ENCODE measurements at regions not wholly inside any gene's neighbourhood (a gene's known extent, or its start where the extent isn't known, plus 50 kb on each side); places are given as distances from the start of the nearest gene placed in this dataset.

DNA sequence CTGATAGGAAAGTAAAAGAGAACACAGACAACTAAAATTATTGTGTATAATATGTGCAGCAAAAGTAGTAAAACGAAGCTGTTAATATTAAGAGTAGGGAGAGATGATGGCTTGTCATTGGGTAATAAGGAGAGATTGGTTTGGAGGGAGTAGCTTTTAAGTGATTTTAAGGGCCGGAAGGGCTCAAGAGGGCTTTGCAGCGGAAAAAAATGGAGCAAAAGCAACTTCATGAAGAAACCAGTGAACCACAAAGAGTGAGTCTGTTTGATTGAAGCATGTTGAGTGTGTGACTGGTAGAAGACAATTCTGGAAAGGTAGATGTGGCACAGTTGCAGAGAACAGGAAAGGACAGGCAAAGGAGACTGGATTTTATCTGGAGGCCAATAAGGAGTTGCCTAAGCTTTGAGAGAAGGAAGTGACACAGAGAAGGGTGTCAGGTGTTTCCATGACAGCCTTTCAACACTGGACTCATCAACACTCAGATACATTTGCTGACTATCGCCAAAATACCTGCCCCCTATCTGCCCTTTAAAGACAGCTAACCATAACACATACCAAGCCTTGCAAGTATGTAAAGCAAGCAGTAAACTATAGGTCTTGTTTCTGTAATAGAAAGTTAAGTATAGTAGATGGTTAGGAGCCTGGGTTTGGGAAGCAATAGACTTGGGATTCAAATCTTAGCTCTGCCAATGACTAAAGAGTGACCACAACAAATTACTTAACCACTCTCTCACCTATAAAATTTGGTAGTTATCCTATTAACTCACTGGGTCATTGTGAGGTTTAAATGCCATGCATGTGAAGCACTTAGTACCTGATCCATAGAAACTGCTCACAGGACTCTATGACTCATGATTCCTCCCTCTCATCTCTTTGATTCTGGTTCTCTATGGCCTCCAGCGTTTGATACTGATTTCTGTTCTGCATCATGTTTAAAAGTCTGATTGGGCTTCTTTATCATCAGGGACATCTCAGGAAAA, 117.3 kb upstream of the LMNTD1 start:
- no peak overlapping the region for H2AFZ ChIP-seq (ENCODE audit: low read depth, low read length)
- H3F3A ChIP-seq (ENCODE audit: insufficient read depth, low read length, poor library complexity, severe bottlenecking) = no peaks in the 10 kb centered on the region
- H3K9ac ChIP-seq (ENCODE audit: low read length) = no peak overlapping the region
- H3K4me2 ChIP-seq (ENCODE audit: low read length) = no peak overlapping the region
- H3K79me2 ChIP-seq (replicated peaks; ENCODE audit: insufficient read depth, low read length) = no peaks in the 10 kb centered on the region
- no peak overlapping the region for H3K27ac ChIP-seq (ENCODE audit: low read length)
- TF ChIP-seq EP300 (conservative IDR thresholded peaks at IDR 0.05; ENCODE audit: poor library complexity, severe bottlenecking) (no peak), POLR2AphosphoS5 (IDR thresholded peaks at IDR 0.05) (no peak), TAF1 (IDR thresholded peaks at IDR 0.05; ENCODE audit: low read depth) (no peak), RAD21 (conservative IDR thresholded peaks at IDR 0.05) (no peak), MXI1 (conservative IDR thresholded peaks at IDR 0.05; ENCODE audit: poor library complexity, severe bottlenecking) (no peak), EZH2 (IDR thresholded peaks at IDR 0.05; ENCODE audit: borderline replicate concordance, insufficient read depth, low read length, poor library complexity, severe bottlenecking) (no peak), SMC3 (conservative IDR thresholded peaks at IDR 0.05; ENCODE audit: poor library complexity) (no peak)
- TF ChIP-seq, protein P1, sequence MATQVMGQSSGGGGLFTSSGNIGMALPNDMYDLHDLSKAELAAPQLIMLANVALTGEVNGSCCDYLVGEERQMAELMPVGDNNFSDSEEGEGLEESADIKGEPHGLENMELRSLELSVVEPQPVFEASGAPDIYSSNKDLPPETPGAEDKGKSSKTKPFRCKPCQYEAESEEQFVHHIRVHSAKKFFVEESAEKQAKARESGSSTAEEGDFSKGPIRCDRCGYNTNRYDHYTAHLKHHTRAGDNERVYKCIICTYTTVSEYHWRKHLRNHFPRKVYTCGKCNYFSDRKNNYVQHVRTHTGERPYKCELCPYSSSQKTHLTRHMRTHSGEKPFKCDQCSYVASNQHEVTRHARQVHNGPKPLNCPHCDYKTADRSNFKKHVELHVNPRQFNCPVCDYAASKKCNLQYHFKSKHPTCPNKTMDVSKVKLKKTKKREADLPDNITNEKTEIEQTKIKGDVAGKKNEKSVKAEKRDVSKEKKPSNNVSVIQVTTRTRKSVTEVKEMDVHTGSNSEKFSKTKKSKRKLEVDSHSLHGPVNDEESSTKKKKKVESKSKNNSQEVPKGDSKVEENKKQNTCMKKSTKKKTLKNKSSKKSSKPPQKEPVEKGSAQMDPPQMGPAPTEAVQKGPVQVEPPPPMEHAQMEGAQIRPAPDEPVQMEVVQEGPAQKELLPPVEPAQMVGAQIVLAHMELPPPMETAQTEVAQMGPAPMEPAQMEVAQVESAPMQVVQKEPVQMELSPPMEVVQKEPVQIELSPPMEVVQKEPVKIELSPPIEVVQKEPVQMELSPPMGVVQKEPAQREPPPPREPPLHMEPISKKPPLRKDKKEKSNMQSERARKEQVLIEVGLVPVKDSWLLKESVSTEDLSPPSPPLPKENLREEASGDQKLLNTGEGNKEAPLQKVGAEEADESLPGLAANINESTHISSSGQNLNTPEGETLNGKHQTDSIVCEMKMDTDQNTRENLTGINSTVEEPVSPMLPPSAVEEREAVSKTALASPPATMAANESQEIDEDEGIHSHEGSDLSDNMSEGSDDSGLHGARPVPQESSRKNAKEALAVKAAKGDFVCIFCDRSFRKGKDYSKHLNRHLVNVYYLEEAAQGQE (IDR thresholded peaks at IDR 0.05; ENCODE audit: borderline replicate concordance) = no peak
- TF ChIP-seq, protein P2, sequence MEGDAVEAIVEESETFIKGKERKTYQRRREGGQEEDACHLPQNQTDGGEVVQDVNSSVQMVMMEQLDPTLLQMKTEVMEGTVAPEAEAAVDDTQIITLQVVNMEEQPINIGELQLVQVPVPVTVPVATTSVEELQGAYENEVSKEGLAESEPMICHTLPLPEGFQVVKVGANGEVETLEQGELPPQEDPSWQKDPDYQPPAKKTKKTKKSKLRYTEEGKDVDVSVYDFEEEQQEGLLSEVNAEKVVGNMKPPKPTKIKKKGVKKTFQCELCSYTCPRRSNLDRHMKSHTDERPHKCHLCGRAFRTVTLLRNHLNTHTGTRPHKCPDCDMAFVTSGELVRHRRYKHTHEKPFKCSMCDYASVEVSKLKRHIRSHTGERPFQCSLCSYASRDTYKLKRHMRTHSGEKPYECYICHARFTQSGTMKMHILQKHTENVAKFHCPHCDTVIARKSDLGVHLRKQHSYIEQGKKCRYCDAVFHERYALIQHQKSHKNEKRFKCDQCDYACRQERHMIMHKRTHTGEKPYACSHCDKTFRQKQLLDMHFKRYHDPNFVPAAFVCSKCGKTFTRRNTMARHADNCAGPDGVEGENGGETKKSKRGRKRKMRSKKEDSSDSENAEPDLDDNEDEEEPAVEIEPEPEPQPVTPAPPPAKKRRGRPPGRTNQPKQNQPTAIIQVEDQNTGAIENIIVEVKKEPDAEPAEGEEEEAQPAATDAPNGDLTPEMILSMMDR (IDR thresholded peaks at IDR 0.05; ENCODE audit: poor library complexity, severe bottlenecking) = no peak
- no peaks in the 10 kb centered on the region for H3K9me3 ChIP-seq (ENCODE audit: low read length)
- H3K4me3 ChIP-seq (ENCODE audit: low read length) = no peak overlapping the region
- H3K36me3 ChIP-seq (ENCODE audit: insufficient read depth, low read length) = no peaks in the 10 kb centered on the region
- H3K9me2 ChIP-seq (ENCODE audit: insufficient read depth, low read length) = no peaks in the 10 kb centered on the region
- no peaks in the 10 kb centered on the region for H3K27me3 ChIP-seq (ENCODE audit: insufficient read depth, low read depth, low read length)
- H4K20me1 ChIP-seq (ENCODE audit: insufficient read depth) = no peaks in the 10 kb centered on the region

DNA sequence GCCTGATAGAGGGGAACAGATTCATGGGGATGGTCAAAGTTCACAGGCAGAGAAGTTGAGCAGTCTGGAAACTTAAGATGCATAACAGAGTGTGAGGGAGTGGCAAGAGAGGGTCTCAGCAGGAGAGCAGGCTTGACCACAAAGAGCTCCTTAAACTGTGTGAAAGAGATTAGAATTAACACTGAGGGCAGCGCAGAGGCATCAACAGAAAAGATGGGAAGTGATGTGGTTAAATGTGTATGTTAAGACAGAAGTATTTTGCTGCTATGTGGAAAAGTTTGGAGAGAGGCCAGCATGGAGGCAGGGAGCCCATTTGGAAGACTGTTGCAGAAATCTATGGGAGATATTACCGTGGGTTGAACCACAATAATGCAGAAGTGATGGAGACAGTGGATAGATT, 122.7 kb upstream of the LMNTD1 start:
- no peaks in the 10 kb centered on the region for H3K79me2 ChIP-seq (replicated peaks; ENCODE audit: insufficient read depth, low read length)
- TF ChIP-seq EZH2 (IDR thresholded peaks at IDR 0.05; ENCODE audit: borderline replicate concordance, insufficient read depth, low read length, poor library complexity, severe bottlenecking) (no peak), RAD21 (conservative IDR thresholded peaks at IDR 0.05) (no peak), MXI1 (conservative IDR thresholded peaks at IDR 0.05; ENCODE audit: poor library complexity, severe bottlenecking) (no peak), TAF1 (IDR thresholded peaks at IDR 0.05; ENCODE audit: low read depth) (no peak), EP300 (conservative IDR thresholded peaks at IDR 0.05; ENCODE audit: poor library complexity, severe bottlenecking) (no peak), SMC3 (conservative IDR thresholded peaks at IDR 0.05; ENCODE audit: poor library complexity) (no peak), POLR2AphosphoS5 (IDR thresholded peaks at IDR 0.05) (no peak)
- TF ChIP-seq, protein P2 (IDR thresholded peaks at IDR 0.05; ENCODE audit: poor library complexity, severe bottlenecking) = no peak
- TF ChIP-seq, protein P1 (IDR thresholded peaks at IDR 0.05; ENCODE audit: borderline replicate concordance) = no peak
- H4K20me1 ChIP-seq (ENCODE audit: insufficient read depth) = no peaks in the 10 kb centered on the region
- H3F3A ChIP-seq (ENCODE audit: insufficient read depth, low read length, poor library complexity, severe bottlenecking) = no peaks in the 10 kb centered on the region
- no peak overlapping the region for H3K4me3 ChIP-seq (ENCODE audit: low read length)
- H3K9ac ChIP-seq (ENCODE audit: low read length) = no peak overlapping the region
- no peaks in the 10 kb centered on the region for H3K36me3 ChIP-seq (ENCODE audit: insufficient read depth, low read length)
- H3K27me3 ChIP-seq (ENCODE audit: insufficient read depth, low read depth, low read length) = no peaks in the 10 kb centered on the region
- no peak overlapping the region for H3K4me2 ChIP-seq (ENCODE audit: low read length)
- no peak overlapping the region for H3K27ac ChIP-seq (ENCODE audit: low read length)
- H3K9me3 ChIP-seq (ENCODE audit: low read length) = no peaks in the 10 kb centered on the region
- H2AFZ ChIP-seq (ENCODE audit: low read depth, low read length) = no peak overlapping the region
- no peaks in the 10 kb centered on the region for H3K9me2 ChIP-seq (ENCODE audit: insufficient read depth, low read length)

Measured in neural cell (in vitro differentiated cells).